ENCODE measurements at regions not wholly inside any gene's neighbourhood (a gene's known extent, or its start where the extent isn't known, plus 50 kb on each side); places are given as distances from the start of the nearest gene placed in this dataset.

DNA sequence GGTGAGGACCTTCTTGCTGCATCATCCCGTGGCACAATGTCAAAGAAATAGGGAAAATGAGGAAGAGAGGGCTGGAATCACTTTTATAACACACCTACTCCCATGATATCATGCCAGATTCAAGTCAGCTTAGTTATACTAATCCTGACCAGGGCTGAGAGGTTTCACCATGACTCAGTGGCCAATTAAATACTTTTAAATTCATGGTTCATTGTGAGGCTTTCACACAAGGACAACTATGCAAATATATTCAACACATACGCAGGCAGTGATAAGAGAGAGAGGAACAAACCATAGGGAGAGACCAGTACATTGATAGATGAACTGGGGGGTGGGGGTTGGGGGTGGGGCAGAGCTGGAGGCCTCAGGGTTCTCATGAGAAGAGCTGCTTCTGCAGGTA is 313.1 kb downstream of the LRFN2 start:
- TF ChIP-seq HDGF (IDR thresholded peaks at IDR 0.05; ENCODE audit: borderline replicate concordance) (no peak), FOXK2 (IDR thresholded peaks at IDR 0.05) (no peak), SUZ12 (IDR thresholded peaks at IDR 0.05) (no peak), FOXA1 (IDR thresholded peaks at IDR 0.05) (no peak), NFRKB (IDR thresholded peaks at IDR 0.05) (no peak), L3MBTL2 (conservative IDR thresholded peaks at IDR 0.05) (no peak), BHLHE40 (IDR thresholded peaks at IDR 0.05; ENCODE audit: borderline replicate concordance) (no peak), FOXM1 (IDR thresholded peaks at IDR 0.05; ENCODE audit: borderline replicate concordance) (no peak), ARNT (IDR thresholded peaks at IDR 0.05) (no peak), LEF1 (IDR thresholded peaks at IDR 0.05; ENCODE audit: borderline replicate concordance) (no peak)
- TF ChIP-seq, protein P1, sequence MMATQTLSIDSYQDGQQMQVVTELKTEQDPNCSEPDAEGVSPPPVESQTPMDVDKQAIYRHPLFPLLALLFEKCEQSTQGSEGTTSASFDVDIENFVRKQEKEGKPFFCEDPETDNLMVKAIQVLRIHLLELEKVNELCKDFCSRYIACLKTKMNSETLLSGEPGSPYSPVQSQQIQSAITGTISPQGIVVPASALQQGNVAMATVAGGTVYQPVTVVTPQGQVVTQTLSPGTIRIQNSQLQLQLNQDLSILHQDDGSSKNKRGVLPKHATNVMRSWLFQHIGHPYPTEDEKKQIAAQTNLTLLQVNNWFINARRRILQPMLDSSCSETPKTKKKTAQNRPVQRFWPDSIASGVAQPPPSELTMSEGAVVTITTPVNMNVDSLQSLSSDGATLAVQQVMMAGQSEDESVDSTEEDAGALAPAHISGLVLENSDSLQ (IDR thresholded peaks at IDR 0.05): no peak
